ENCODE measurements at regions not wholly inside any gene's neighbourhood (a gene's known extent, or its start where the extent isn't known, plus 50 kb on each side); places are given as distances from the start of the nearest gene placed in this dataset.

DNA sequence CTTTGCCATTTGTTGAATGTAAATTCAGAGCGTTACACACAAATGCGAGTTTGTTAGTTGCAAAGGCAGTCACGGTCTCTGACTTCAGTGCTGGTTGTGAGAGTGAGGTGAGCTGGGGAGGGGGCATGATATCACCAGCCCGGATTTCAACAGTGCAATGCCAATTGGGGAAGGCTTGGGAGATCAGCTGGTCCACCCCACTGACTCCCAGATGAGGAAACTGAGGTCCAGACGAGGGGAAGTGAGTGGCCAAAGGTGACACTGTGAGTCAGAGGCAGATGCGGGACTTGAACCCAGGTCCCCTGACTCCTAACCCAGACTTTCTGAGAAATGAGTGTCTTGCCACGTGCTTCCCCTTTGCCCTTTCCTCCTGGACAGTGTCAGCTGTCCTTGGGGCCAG is 62.1 kb downstream of the CEBPB start:
- Histone ChIP-seq H3K27me3 (ENCODE audit: insufficient read depth in 3 of 3, low read length in 2 of 3) (no peaks in the 10 kb centered on the region), H3K4me1 (no peaks in the 10 kb centered on the region), H3K36me3 (ENCODE audit: insufficient read depth in 1 of 2, low read depth in 1 of 2) (no peaks in the 10 kb centered on the region), H3K27ac (no peak overlapping the region), H3K9me3 (no peaks in the 10 kb centered on the region), H3K4me3 (no peak overlapping the region)
- ATAC-seq: no peak
- TF ChIP-seq, protein P1, sequence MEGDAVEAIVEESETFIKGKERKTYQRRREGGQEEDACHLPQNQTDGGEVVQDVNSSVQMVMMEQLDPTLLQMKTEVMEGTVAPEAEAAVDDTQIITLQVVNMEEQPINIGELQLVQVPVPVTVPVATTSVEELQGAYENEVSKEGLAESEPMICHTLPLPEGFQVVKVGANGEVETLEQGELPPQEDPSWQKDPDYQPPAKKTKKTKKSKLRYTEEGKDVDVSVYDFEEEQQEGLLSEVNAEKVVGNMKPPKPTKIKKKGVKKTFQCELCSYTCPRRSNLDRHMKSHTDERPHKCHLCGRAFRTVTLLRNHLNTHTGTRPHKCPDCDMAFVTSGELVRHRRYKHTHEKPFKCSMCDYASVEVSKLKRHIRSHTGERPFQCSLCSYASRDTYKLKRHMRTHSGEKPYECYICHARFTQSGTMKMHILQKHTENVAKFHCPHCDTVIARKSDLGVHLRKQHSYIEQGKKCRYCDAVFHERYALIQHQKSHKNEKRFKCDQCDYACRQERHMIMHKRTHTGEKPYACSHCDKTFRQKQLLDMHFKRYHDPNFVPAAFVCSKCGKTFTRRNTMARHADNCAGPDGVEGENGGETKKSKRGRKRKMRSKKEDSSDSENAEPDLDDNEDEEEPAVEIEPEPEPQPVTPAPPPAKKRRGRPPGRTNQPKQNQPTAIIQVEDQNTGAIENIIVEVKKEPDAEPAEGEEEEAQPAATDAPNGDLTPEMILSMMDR (IDR thresholded peaks at IDR 0.05): no peak
- DNase-seq: peak in 1 of 2 donors; percentile 6
- intact Hi-C loops (cut with DNase I): no loop called here
- 79 to 94% (median 84%) methylated on average over 7 of the region's 7 CpGs for WGBS, 3 donors

DNA sequence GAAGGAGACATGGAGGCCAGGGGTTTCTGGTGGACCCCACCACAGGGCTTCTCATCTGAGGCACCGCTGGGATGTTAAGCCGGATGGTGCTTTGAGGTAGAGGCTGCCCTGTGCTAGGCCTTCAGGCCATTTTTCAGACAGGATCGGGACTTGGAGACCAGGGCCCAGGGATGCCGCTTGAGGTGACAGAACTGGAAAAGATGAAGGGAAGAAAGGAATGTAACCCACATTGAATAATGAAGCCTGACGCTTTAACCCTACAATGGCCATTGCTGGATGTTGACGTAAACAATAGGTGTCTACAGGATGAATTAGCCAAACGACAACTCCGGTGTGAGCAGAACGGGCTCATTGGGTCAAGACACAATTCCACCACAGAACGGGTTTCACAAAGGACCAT is 62.5 kb downstream of the CEBPB start:
- intact Hi-C loops (cut with DNase I): no loop called here

DNA sequence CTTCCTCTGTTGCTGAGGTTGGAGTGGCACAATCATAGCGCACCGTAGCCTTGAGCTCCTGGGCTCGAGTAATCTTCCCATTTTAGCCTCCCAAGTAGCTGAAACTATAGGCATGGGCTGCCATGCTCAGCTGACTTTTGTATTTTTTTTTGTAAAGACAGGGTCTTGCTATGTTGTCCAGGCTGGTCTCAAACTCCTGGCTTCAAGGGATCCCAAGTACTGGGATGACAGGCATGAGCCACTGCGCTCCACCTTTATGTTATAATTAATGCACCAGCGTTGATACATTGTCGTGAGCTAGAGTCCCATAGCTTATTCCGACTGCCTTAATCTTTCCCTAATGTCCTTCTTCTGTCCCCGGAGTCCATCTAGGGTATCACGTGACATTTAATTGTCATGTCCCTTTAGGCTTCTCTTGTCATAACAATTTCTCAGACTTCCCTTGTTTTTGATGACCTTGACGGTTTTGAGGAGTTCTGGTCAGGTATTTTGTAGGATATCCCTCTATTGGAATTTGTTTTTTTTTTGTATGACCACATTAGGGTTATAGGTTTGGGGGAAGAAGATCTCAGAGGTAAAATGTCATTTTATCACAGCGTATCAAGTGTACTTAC is 63.9 kb downstream of the CEBPB start:
- Histone ChIP-seq H3K4me3 (no peak overlapping the region), H3K4me1 (no peaks in the 10 kb centered on the region), H3K9me3 (no peaks in the 10 kb centered on the region), H3K27me3 (ENCODE audit: insufficient read depth in 3 of 3, low read length in 2 of 3) (no peaks in the 10 kb centered on the region), H3K36me3 (ENCODE audit: insufficient read depth in 1 of 2, low read depth in 1 of 2) (no peaks in the 10 kb centered on the region), H3K27ac (no peak overlapping the region)
- no peak for ATAC-seq
- DNase-seq: no peak
- intact Hi-C loops (cut with DNase I): no loop called here
- 71 to 75% (median 73%) methylated on average over 11 of the region's 11 CpGs for WGBS, 3 donors
- TF ChIP-seq, protein P1 (IDR thresholded peaks at IDR 0.05): no peak

More for the DNA sequence above, 62.5 kb downstream of the CEBPB start:
- Histone ChIP-seq H3K4me3 (no peak overlapping the region), H3K36me3 (ENCODE audit: insufficient read depth in 1 of 2, low read depth in 1 of 2) (no peaks in the 10 kb centered on the region), H3K9me3 (no peaks in the 10 kb centered on the region), H3K27me3 (ENCODE audit: insufficient read depth in 3 of 3, low read length in 2 of 3) (no peaks in the 10 kb centered on the region), H3K4me1 (no peaks in the 10 kb centered on the region), H3K27ac (no peak overlapping the region)
- no peak for ATAC-seq
- WGBS, 3 donors: 92 to 95% (median 93%) methylated on average over 10 of the region's 10 CpGs
- TF ChIP-seq, protein P1 (IDR thresholded peaks at IDR 0.05): no peak
- peak in 1 of 2 donors; percentile 22 for DNase-seq

DNA sequence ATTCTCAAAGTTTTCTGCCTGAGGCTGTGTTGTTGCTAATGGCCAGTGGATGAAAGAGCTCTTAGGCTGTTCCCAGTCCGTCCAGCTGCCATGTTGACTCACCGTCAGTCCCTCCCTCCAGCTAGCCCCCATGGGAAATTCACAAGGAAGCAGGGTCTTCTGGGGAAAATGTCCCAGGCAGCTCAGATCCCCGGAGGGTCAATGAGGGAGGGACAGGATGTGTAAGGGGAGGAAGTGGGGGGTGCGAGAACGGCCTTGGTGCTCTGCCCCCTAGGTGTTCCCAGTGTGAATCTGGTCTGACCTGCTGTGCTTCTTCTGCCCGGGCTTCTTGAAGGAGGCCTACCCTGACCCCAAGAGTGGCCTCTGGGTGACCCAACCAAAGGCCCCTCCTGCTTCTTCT is 65.9 kb downstream of the CEBPB start:
- H3K4me3 ChIP-seq: no peak overlapping the region
- 60 to 70% (median 66%) methylated on average over 6 of the region's 6 CpGs for WGBS, 3 donors
- H3K9me3 ChIP-seq: no peaks in the 10 kb centered on the region
- no peaks in the 10 kb centered on the region for H3K36me3 ChIP-seq (ENCODE audit: insufficient read depth in 1 of 2, low read depth in 1 of 2)
- H3K4me1 ChIP-seq: no peaks in the 10 kb centered on the region
- no peaks in the 10 kb centered on the region for H3K27me3 ChIP-seq (ENCODE audit: insufficient read depth in 3 of 3, low read length in 2 of 3)
- DNase-seq: peak in 1 of 2 donors; percentile 26
- TF ChIP-seq, protein P1 (IDR thresholded peaks at IDR 0.05): no peak
- no peak overlapping the region for H3K27ac ChIP-seq
- no peak for ATAC-seq
- intact Hi-C loops (cut with DNase I): no loop called here

DNA sequence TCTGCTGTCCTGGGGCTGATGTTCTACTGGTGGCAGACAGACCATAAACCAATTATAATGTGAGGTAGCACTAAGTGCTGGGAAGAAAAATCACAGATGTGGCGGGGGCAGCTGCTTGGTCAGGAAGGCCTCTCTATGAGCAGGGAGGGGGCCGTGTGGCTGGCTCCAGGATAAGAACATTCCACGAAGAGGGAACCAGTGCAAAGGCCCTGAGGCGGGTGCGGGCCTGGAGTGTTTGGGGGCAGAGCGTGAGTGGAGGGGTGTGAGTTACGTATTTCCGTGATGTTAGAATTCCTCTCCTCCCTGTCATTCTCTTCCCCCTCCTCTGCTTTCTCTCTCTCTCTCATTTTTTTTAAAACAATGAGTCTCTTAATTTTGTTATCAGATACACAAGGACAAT is 67.2 kb downstream of the CEBPB start:
- 89 to 100% (median 98%) methylated on average over 8 of the region's 8 CpGs for WGBS, 3 donors

More for the DNA sequence above, 67.2 kb downstream of the CEBPB start:
- TF ChIP-seq, protein P1 (IDR thresholded peaks at IDR 0.05): no peak
- Histone ChIP-seq H3K9me3 (no peaks in the 10 kb centered on the region), H3K27ac (no peak overlapping the region), H3K4me1 (no peaks in the 10 kb centered on the region), H3K36me3 (ENCODE audit: insufficient read depth in 1 of 2, low read depth in 1 of 2) (no peaks in the 10 kb centered on the region), H3K4me3 (no peak overlapping the region), H3K27me3 (ENCODE audit: insufficient read depth in 3 of 3, low read length in 2 of 3) (no peaks in the 10 kb centered on the region)
- no peak for ATAC-seq
- peak in 1 of 2 donors; percentile 15 for DNase-seq
- intact Hi-C loops (cut with DNase I): no loop called here
